DOHH2 (cell line): ENCODE measurements at regions not wholly inside any gene's neighbourhood (a gene's known extent, or its start where the extent isn't known, plus 50 kb on each side); places are given as distances from the start of the nearest gene placed in this dataset.

Source experiments
- EZH2phosphoT487 ChIP-seq: fragments of 200-600 bp; sonication (generic); IDR thresholded peaks from 2 replicates; pipeline ENCODE4 v1.6.1; 2017; ENCODE audit warnings: borderline replicate concordance, mild to moderate bottlenecking, antibody characterized with exemption, low read length, moderate library complexity, mixed read lengths
- TF ChIP-seq, protein P1 (sequence below): fragments of 200-600 bp; sonication (generic); IDR thresholded peaks from one replicate; pipeline ENCODE4 v1.5.1; 2014; ENCODE audit warnings: antibody characterized with exemption, mild to moderate bottlenecking, low read depth, low read length; ENCODE audit not compliant: poor library complexity, severe bottlenecking

DNA sequence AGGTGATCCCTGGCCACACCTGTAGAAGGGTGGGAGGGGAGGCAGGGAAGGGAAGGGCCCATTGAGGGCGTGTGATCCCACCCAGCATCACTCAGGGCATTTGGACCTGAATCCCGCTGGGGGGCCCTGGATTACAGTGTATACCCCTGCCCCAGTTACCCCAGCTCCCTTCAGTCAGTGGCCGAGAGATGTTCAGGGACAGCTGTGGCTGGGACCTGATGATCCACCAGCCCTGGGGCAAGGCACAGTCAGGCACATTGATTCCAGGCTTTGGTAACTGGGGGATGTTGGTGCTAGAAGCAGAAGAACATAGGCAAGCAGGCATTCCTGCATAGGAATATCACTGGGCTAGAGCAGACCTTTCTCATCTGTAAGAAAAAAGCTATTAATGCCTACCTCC is 170.3 kb downstream of the FOXL1 start:
- TF ChIP-seq, protein P1, sequence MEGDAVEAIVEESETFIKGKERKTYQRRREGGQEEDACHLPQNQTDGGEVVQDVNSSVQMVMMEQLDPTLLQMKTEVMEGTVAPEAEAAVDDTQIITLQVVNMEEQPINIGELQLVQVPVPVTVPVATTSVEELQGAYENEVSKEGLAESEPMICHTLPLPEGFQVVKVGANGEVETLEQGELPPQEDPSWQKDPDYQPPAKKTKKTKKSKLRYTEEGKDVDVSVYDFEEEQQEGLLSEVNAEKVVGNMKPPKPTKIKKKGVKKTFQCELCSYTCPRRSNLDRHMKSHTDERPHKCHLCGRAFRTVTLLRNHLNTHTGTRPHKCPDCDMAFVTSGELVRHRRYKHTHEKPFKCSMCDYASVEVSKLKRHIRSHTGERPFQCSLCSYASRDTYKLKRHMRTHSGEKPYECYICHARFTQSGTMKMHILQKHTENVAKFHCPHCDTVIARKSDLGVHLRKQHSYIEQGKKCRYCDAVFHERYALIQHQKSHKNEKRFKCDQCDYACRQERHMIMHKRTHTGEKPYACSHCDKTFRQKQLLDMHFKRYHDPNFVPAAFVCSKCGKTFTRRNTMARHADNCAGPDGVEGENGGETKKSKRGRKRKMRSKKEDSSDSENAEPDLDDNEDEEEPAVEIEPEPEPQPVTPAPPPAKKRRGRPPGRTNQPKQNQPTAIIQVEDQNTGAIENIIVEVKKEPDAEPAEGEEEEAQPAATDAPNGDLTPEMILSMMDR, result no peak
- TF ChIP-seq EZH2phosphoT487, result no peak
